HepG2 (cell line): ENCODE measurements at regions not wholly inside any gene's neighbourhood (a gene's known extent, or its start where the extent isn't known, plus 50 kb on each side); places are given as distances from the start of the nearest gene placed in this dataset.

ENCODE experiments used
- ATAC-seq: fragments of 200-7000 bp; cut with Tn5 transposase; 3 replicates; pipeline ENCODE4 v1.9.1; 2020; ENCODE audit warnings: mild to moderate bottlenecking, moderate library complexity
- BruUV-seq: library from RNA; stranded (reverse); fragments of 400-500 nt; replicated peaks from 2 replicates; lab custom pipeline; 2021; lab: Mats Ljungman, UMichigan
- CTCF ChIA-PET: fragments of 300-600 bp; formaldehyde crosslinking; extraction: SDS; loops from one replicate; lab custom pipeline; 2021; ENCODE audit warnings: low total read pairs, inconsistent platforms, low intra/inter-chr PET ratio; lab: Yijun Ruan, JAX
- POLR2A ChIA-PET: fragments of 350-600 bp; sonication (Branson Sonifier 250); formaldehyde crosslinking; loops from one replicate; lab custom pipeline; 2020; ENCODE audit warnings: antibody characterized with exemption, inconsistent platforms; lab: Yijun Ruan, JAX
- DNase-seq: peaks from one replicate; pipeline ENCODE4 v3.0.0-alpha.2; 2015; ENCODE audit warnings: low spot score
- FAIRE-seq: peaks from 3 replicates; lab custom pipeline; 2011; peaks lifted over from hg19 to GRCh38; lab: Jason Lieb, UNC
- H2AFZ ChIP-seq: one replicate; pipeline ENCODE4 v1.6.1; 2011; ENCODE audit warnings: low read length, inconsistent platforms
- H3K27ac ChIP-seq: fragments of 300-600 bp; 3 replicates; pipeline ENCODE4 v1.8.0; 2011; ENCODE audit warnings: mixed run types, mild to moderate bottlenecking, mixed read lengths, low read length, inconsistent platforms; ENCODE audit not compliant: insufficient read depth; ENCODE audit errors: extremely low read length
- H3K27me3 ChIP-seq, 2 experiments: fragments of 200-600 bp in 1 of 2; 2 replicates in 1 of 2; 3 replicates in 1 of 2; pipeline versions ENCODE4 v1.6.0 to v1.8.0; 2011; ENCODE audit warnings: low read length in 2 of 2, mild to moderate bottlenecking in 2 of 2, moderate library complexity in 2 of 2, inconsistent platforms in 1 of 2; ENCODE audit not compliant: insufficient read depth in 2 of 2, control insufficient read depth in 1 of 2
- H3K36me3 ChIP-seq, 2 experiments: fragments of 200-600 bp in 1 of 2; replicated peaks in 1 of 2; 2 replicates in 1 of 2; 3 replicates in 1 of 2; pipeline versions ENCODE4 v1.5.1 to v1.8.0; 2011; ENCODE audit warnings: low read length in 2 of 2, inconsistent platforms in 1 of 2; ENCODE audit not compliant: insufficient read depth in 2 of 2, control insufficient read depth in 1 of 2
- H3K4me1 ChIP-seq: 2 replicates; pipeline ENCODE4 v1.5.1; 2012; ENCODE audit warnings: low read length, inconsistent platforms; ENCODE audit not compliant: insufficient read depth
- H3K4me2 ChIP-seq: 2 replicates; pipeline ENCODE4 v1.6.0; 2011; ENCODE audit warnings: low read depth, low read length, inconsistent platforms
- H3K4me3 ChIP-seq, 3 experiments: fragments of 200-600 bp in 1 of 3; sonication (generic), shearing (Covaris generic) in 1 of 3; replicated peaks in 1 of 3; 2 replicates each; pipeline ENCODE4 v1.5.1; 2011 to 2016; ENCODE audit warnings: low read length in 3 of 3, inconsistent platforms in 2 of 3, low read depth in 2 of 3, mild to moderate bottlenecking in 2 of 3, control low read depth in 1 of 3, mixed read lengths in 1 of 3; ENCODE audit not compliant: insufficient read depth in 1 of 3
- H3K79me2 ChIP-seq: one replicate; pipeline ENCODE4 v1.6.1; 2011; ENCODE audit warnings: low read length, inconsistent platforms; ENCODE audit not compliant: insufficient read depth
- H3K9ac ChIP-seq: 2 replicates; pipeline ENCODE4 v1.6.0; 2011; ENCODE audit warnings: mild to moderate bottlenecking, low read depth, low read length, inconsistent platforms; ENCODE audit not compliant: insufficient read depth
- H3K9me3 ChIP-seq: 2 replicates; pipeline ENCODE4 v1.5.1; 2012; ENCODE audit warnings: mild to moderate bottlenecking, low read length
- H4K20me1 ChIP-seq: 2 replicates; pipeline ENCODE4 v1.6.0; 2011; ENCODE audit warnings: inconsistent platforms, mild to moderate bottlenecking, low read length, moderate library complexity; ENCODE audit not compliant: insufficient read depth
- ELF3 ChIP-seq: IDR thresholded peaks from 2 replicates; pipeline ENCODE4 v1.6.1; 2016; ENCODE audit warnings: missing genetic modification reagents, missing compliant biosample characterization
- FOSL2 ChIP-seq: sonication (generic); formaldehyde crosslinking; IDR thresholded peaks from 2 replicates; pipeline ENCODE4 v1.4.0; 2020; ENCODE audit warnings: missing genetic modification reagents
- HNF4A ChIP-seq: sonication (generic); formaldehyde crosslinking; IDR thresholded peaks from 2 replicates; pipeline ENCODE4 v1.4.0; 2020; ENCODE audit warnings: missing genetic modification reagents
- HNRNPUL1 ChIP-seq: fragments of 200-400 bp; formaldehyde crosslinking; IDR thresholded peaks from 2 replicates; pipeline ENCODE4 v1.6.1; 2017; ENCODE audit warnings: low read depth, mild to moderate bottlenecking, low read length, moderate library complexity
- KDM2A ChIP-seq: sonication (generic); formaldehyde crosslinking; IDR thresholded peaks from 2 replicates; pipeline ENCODE4 v1.4.0; 2020; ENCODE audit warnings: low read depth, missing genetic modification reagents, borderline replicate concordance
- MED8 ChIP-seq: sonication (generic); formaldehyde crosslinking; IDR thresholded peaks from 2 replicates; pipeline ENCODE4 v1.8.1; 2023; ENCODE audit warnings: mild to moderate bottlenecking, missing genetic modification reagents; ENCODE audit not compliant: insufficient replicate concordance
- NFATC3 ChIP-seq: sonication (generic); formaldehyde crosslinking; IDR thresholded peaks from 2 replicates; pipeline ENCODE4 v1.5.1; 2020; ENCODE audit warnings: mild to moderate bottlenecking, missing genetic modification reagents
- RBM22 ChIP-seq: fragments of 200-400 bp; formaldehyde crosslinking; optimal IDR thresholded peaks from 2 replicates; pipeline ENCODE3; 2017; ENCODE audit warnings: mild to moderate bottlenecking, low read length, moderate library complexity
- ZNF138 ChIP-seq: sonication (generic); formaldehyde crosslinking; IDR thresholded peaks from 2 replicates; pipeline ENCODE4 v1.5.0; 2020; ENCODE audit warnings: mild to moderate bottlenecking, low read depth, missing genetic modification reagents
- ZNF264 ChIP-seq: sonication (generic); formaldehyde crosslinking; IDR thresholded peaks from 2 replicates; pipeline ENCODE4 v1.4.0; 2020; ENCODE audit warnings: missing genetic modification reagents
- ZNF552 ChIP-seq: sonication (generic); formaldehyde crosslinking; IDR thresholded peaks from 2 replicates; pipeline ENCODE4 v1.9.0; 2022; ENCODE audit warnings: missing genetic modification reagents, mild to moderate bottlenecking, borderline replicate concordance
- WGBS: methylation state at CpG from one replicate; pipeline ENCODE4 v1.1.6; 2017; ENCODE audit warnings: low lambda C conversion rate; 5-methylcytosine and 5-hydroxymethylcytosine counted together
- in situ Hi-C: cut with HindIII; loops from 2 replicates; pipeline ENCODE4 v1.10.0; 2017; ENCODE audit warnings: low pct_unique_long_range_greater_than_20kb; ENCODE audit not compliant: extremely low pct_ligation_motif_present
- intact Hi-C: fragments of 100-400 bp; cut with micrococcal nuclease; formaldehyde crosslinking; loops from one replicate; pipeline ENCODE4 v1.10.0; 2022; ENCODE audit not compliant: unreplicated experiment
- TF ChIP-seq, protein P1 (sequence below): sonication (generic); formaldehyde crosslinking; IDR thresholded peaks from 2 replicates; pipeline ENCODE4 v1.4.0; 2020; ENCODE audit warnings: missing genetic modification reagents
- TF ChIP-seq, protein P2 (sequence below): sonication (generic); IDR thresholded peaks from 2 replicates; pipeline ENCODE4 v1.6.1; 2016; ENCODE audit warnings: low read depth, borderline replicate concordance
- TF ChIP-seq, protein P3 (sequence below): sonication (generic); formaldehyde crosslinking; IDR thresholded peaks from 2 replicates; pipeline ENCODE4 v1.8.0; 2022; ENCODE audit warnings: missing genetic modification reagents, mild to moderate bottlenecking, inconsistent platforms, borderline replicate concordance

DNA sequence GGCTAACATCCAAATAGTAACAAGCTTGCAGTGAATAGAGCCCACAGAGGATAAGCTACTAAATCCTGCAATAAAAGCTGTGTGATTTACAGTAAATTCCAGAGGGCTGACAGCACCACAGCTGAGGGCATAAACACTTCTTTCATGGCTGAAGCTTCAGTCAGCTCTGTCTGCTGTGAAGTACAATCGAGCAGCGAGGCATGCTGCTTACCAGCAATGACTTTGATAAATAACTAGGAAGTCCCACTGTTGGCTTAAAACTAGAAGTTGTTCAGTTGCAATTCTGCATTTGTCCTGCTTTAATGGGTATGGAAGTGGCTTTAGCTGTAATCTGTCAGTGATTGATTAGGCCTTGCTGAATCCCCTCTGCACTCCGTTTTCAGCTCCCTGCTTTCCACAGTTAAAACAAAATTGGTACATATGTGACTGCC is 65.2 kb upstream of the FIGN start:
- H3K27ac ChIP-seq = no peak overlapping the region
- 0% methylated on average over 3 of the region's 3 CpGs for WGBS
- no peak overlapping the region for H2AFZ ChIP-seq
- FAIRE-seq = no peak
- H3K4me2 ChIP-seq = no peak overlapping the region
- ATAC-seq = no peak
- in situ Hi-C loops (no loop called here), intact Hi-C loops (no loop called here)
- H4K20me1 ChIP-seq = no peaks in the 10 kb centered on the region
- POLR2A ChIA-PET = no interaction called here
- H3K4me1 ChIP-seq = no peaks in the 10 kb centered on the region
- no peaks in the 10 kb centered on the region for H3K36me3 ChIP-seq
- no peaks in the 10 kb centered on the region for H3K79me2 ChIP-seq
- TF ChIP-seq, protein P1, sequence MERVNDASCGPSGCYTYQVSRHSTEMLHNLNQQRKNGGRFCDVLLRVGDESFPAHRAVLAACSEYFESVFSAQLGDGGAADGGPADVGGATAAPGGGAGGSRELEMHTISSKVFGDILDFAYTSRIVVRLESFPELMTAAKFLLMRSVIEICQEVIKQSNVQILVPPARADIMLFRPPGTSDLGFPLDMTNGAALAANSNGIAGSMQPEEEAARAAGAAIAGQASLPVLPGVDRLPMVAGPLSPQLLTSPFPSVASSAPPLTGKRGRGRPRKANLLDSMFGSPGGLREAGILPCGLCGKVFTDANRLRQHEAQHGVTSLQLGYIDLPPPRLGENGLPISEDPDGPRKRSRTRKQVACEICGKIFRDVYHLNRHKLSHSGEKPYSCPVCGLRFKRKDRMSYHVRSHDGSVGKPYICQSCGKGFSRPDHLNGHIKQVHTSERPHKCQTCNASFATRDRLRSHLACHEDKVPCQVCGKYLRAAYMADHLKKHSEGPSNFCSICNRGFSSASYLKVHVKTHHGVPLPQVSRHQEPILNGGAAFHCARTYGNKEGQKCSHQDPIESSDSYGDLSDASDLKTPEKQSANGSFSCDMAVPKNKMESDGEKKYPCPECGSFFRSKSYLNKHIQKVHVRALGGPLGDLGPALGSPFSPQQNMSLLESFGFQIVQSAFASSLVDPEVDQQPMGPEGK (CRISPR knock-in tag) = no peak
- TF ChIP-seq ELF3 (CRISPR knock-in tag) (no peak), ZNF138 (CRISPR knock-in tag) (no peak), FOSL2 (CRISPR knock-in tag) (no peak), ZNF552 (CRISPR knock-in tag) (no peak), ZNF264 (no peak), KDM2A (CRISPR knock-in tag) (no peak), HNF4A (CRISPR knock-in tag) (no peak), NFATC3 (CRISPR knock-in tag) (no peak), RBM22 (no peak), MED8 (CRISPR knock-in tag) (no peak), HNRNPUL1 (no peak)
- TF ChIP-seq, protein P2, sequence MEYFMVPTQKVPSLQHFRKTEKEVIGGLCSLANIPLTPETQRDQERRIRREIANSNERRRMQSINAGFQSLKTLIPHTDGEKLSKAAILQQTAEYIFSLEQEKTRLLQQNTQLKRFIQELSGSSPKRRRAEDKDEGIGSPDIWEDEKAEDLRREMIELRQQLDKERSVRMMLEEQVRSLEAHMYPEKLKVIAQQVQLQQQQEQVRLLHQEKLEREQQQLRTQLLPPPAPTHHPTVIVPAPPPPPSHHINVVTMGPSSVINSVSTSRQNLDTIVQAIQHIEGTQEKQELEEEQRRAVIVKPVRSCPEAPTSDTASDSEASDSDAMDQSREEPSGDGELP = no peak
- TF ChIP-seq, protein P3, sequence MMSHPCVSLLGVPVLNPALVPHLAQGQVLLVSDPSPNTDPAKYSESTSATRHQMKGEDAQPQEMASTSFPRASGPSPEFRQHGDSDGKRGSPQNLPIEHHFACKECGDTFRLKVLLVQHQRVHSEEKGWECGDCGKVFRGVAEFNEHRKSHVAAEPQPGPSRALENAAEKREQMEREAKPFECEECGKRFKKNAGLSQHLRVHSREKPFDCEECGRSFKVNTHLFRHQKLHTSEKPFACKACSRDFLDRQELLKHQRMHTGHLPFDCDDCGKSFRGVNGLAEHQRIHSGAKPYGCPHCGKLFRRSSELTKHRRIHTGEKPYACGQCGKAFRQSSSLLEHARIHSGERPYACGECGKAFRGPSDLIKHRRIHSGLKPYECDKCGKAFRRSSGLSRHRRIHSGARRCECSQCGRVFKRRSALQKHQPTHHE (CRISPR knock-in tag) = no peak
- TF ChIP-seq, all 625 proteins: peak for 0
- no peak for DNase-seq
- no peak overlapping the region for H3K9ac ChIP-seq
- no peak overlapping the region for H3K4me3 ChIP-seq
- no TSS peak for BruUV-seq
- CTCF ChIA-PET = no interaction called here
- H3K9me3 ChIP-seq = no peaks in the 10 kb centered on the region
- no peaks in the 10 kb centered on the region for H3K27me3 ChIP-seq
